ENCODE measurements at regions not wholly inside any gene's neighbourhood (a gene's known extent, or its start where the extent isn't known, plus 50 kb on each side); places are given as distances from the start of the nearest gene placed in this dataset.

DNA sequence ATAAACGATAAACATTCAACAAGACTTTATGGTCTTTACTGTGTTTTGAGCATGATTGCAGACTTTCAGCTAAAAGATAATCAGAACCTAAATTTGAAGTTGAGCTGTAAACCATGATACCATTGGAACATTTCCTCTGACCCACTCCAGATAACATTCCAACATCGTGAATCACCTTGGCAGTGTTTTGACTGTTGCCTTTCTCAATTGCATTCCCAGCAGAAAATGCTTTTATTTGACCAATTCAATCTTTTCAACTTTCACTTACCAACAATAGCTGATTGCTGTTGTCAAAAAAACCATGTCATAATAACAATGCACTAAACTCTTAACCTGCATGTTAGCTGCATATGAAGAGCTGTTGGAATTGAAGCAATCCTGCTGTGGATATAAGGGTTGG is 165.5 kb downstream of the MDFIC start:
- TF ChIP-seq, protein P1, sequence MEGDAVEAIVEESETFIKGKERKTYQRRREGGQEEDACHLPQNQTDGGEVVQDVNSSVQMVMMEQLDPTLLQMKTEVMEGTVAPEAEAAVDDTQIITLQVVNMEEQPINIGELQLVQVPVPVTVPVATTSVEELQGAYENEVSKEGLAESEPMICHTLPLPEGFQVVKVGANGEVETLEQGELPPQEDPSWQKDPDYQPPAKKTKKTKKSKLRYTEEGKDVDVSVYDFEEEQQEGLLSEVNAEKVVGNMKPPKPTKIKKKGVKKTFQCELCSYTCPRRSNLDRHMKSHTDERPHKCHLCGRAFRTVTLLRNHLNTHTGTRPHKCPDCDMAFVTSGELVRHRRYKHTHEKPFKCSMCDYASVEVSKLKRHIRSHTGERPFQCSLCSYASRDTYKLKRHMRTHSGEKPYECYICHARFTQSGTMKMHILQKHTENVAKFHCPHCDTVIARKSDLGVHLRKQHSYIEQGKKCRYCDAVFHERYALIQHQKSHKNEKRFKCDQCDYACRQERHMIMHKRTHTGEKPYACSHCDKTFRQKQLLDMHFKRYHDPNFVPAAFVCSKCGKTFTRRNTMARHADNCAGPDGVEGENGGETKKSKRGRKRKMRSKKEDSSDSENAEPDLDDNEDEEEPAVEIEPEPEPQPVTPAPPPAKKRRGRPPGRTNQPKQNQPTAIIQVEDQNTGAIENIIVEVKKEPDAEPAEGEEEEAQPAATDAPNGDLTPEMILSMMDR (IDR thresholded peaks at IDR 0.05) = no peak
- no peak for TF ChIP-seq EZH2 (IDR thresholded peaks at IDR 0.05; ENCODE audit: borderline replicate concordance, insufficient read depth, low read depth, low read length, poor library complexity, severe bottlenecking)
